Tibial nerve (tissue), 4 donors: ENCODE measurements at regions not wholly inside any gene's neighbourhood (a gene's known extent, or its start where the extent isn't known, plus 50 kb on each side); places are given as distances from the start of the nearest gene placed in this dataset.
A peak's percentile ranks its signal among the peaks of the same experiment; 100 is the strongest.

ENCODE experiments used
- DNase-seq, 2 donors: peaks; one replicate each; pipeline ENCODE4 v3.0.0-alpha.2; 2019; ENCODE audit warnings: low spot score in 2 of 2
- H3K27ac ChIP-seq, 4 donors: fragments of 200-600 bp; sonication (generic) in 3 of 4; one replicate each; pipeline ENCODE4 v1.5.1; 2017 to 2019; ENCODE audit warnings: mild to moderate bottlenecking in 1 of 4
- H3K27me3 ChIP-seq, 2 donors: fragments of 200-600 bp; sonication (generic) in 1 of 2; one replicate each; pipeline versions ENCODE4 v1.5.1 to v1.6.0; 2017 to 2019
- H3K36me3 ChIP-seq, 3 donors: fragments of 200-600 bp; sonication (generic); one replicate each; pipeline ENCODE4 v1.5.1; 2018 to 2019
- H3K4me1 ChIP-seq, 4 donors: fragments of 200-600 bp; sonication (generic) in 3 of 4; one replicate each; pipeline ENCODE4 v1.5.1; 2017 to 2019
- H3K4me3 ChIP-seq, 4 donors: fragments of 200-600 bp; sonication (generic) in 3 of 4; one replicate each; pipeline ENCODE4 v1.5.1; 2017 to 2019; ENCODE audit warnings: mild to moderate bottlenecking in 1 of 4, moderate library complexity in 1 of 4
- H3K9me3 ChIP-seq, 4 donors: fragments of 200-600 bp; sonication (generic) in 3 of 4; one replicate each; pipeline ENCODE4 v1.5.1; 2017 to 2019
- CTCF ChIP-seq, 5 experiments: fragments of 200-600 bp in 3 of 5; fragments of 450-650 bp in 2 of 5; sonication (generic) in 3 of 5; IDR thresholded peaks; one replicate each; pipeline ENCODE4 v1.5.1; 2016 to 2019; ENCODE audit warnings: antibody characterized with exemption in 5 of 5, mild to moderate bottlenecking in 3 of 5, moderate library complexity in 2 of 5
- EP300 ChIP-seq, 2 donors: sonication (generic); formaldehyde crosslinking; IDR thresholded peaks; one replicate each; pipeline ENCODE4 v1.6.1; 2017; ENCODE audit warnings: antibody characterized with exemption in 2 of 2, mild to moderate bottlenecking in 1 of 2
- POLR2A ChIP-seq, 2 donors: fragments of 450-650 bp; IDR thresholded peaks; one replicate each; pipeline ENCODE4 v1.6.1; 2017; ENCODE audit warnings: antibody characterized with exemption in 2 of 2, mild to moderate bottlenecking in 2 of 2, moderate library complexity in 2 of 2
- WGBS, 2 donors: methylation state at CpG; one replicate each; pipeline ENCODE4 v1.1.5; 2018; 5-methylcytosine and 5-hydroxymethylcytosine counted together

DNA sequence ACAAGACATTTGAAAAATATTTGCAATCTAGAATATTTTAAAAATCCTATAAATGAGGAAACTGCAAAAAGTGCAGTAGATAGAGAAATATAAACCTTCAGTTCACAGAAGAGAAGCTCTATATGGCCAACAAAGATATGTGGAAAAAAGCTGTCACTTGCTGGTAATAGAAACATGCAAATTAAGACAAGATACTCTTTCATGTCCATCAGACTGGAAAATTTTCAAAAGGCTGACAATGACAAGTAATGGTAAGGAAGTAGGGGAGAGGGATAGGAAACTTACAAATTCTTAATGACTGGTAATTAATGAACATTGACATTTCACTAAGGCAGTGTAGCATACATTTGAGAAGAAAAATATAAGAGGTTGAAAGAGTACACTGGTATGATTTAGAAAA, 147.9 kb downstream of the MRPL39 start:
- Histone ChIP-seq H3K36me3 (no peaks in the 10 kb centered on the region), H3K4me1 (peaks cover 0 to 14% (median 1%) of the 10 kb centered on the region in 4 donors), H3K4me3 (no peak overlapping the region), H3K9me3 (no peaks in the 10 kb centered on the region), H3K27me3 (no peaks in the 10 kb centered on the region), H3K27ac (no peak overlapping the region)
- DNase-seq, result no peak
- TF ChIP-seq CTCF (IDR thresholded peaks at IDR 0.05), result no peak
- no peak for TF ChIP-seq EP300 (IDR thresholded peaks at IDR 0.05)
- TF ChIP-seq POLR2A (IDR thresholded peaks at IDR 0.05), result no peak

DNA sequence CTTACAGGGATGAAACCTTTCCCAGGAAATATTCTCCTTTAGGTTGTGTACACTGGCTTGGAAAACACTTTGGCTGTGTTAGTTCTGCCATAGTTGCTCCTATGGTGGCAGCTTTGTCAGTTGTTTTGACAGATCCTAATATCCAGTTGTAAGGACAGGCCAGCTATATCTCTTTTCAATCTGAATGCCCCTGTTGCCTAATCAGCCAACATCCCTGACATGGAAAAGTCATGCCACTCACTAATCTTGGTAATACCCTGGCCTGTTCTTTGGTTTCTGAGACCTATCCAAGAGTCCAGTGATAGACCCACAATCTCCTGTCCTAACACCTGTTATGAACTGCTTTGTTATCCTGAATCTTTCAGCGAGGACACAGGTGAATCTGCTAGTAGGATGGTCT, 148.8 kb downstream of the MRPL39 start:
- Histone ChIP-seq H3K36me3 (no peaks in the 10 kb centered on the region), H3K4me1 (peaks cover 0 to 13% (median 1%) of the 10 kb centered on the region in 4 donors), H3K27ac (no peak overlapping the region), H3K4me3 (no peak overlapping the region), H3K9me3 (no peaks in the 10 kb centered on the region), H3K27me3 (no peaks in the 10 kb centered on the region)
- TF ChIP-seq EP300 (IDR thresholded peaks at IDR 0.05) (no peak), POLR2A (IDR thresholded peaks at IDR 0.05) (no peak), CTCF (IDR thresholded peaks at IDR 0.05) (no peak)
- no peak for DNase-seq
- WGBS, 2 donors, result 97 to 100% methylated on average over 1 of the region's 1 CpG

DNA sequence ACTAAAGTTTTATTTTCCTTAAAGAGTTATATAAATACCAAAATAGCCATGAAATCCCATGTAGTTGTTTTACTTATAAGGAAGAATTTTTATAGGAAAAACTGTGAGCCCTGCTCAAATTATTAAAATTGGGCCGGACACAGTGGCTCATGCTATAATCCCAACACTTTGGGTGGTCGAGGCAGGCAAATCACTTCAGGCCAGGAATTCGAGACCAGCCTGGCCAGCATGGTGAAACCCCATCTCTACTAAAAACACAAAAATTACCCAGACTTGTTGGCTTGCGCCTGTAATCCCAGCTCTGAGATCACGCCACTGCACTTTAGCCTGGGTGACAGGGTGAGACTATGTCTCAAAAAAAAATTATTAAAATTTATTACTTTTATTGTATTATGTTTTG, 149.3 kb downstream of the MRPL39 start:
- DNase-seq, result no peak
- Histone ChIP-seq H3K4me3 (no peak overlapping the region), H3K4me1 (peaks cover 0 to 13% (median 1%) of the 10 kb centered on the region in 4 donors), H3K9me3 (no peaks in the 10 kb centered on the region), H3K27ac (peak overlapping the region in 2 of 4 donors; percentile 60 to 70), H3K27me3 (no peaks in the 10 kb centered on the region), H3K36me3 (no peaks in the 10 kb centered on the region)
- 84 to 85% methylated on average over 5 of the region's 5 CpGs for WGBS, 2 donors
- no peak for TF ChIP-seq EP300 (IDR thresholded peaks at IDR 0.05)
- TF ChIP-seq POLR2A (IDR thresholded peaks at IDR 0.05), result no peak
- no peak for TF ChIP-seq CTCF (IDR thresholded peaks at IDR 0.05)

GRCh38 chr21:25457411-25457810, 149.9 kb downstream of the MRPL39 start:
- 0 to 2% methylated on average over 1 of the region's 1 CpG for WGBS, 2 donors
- no peaks in the 10 kb centered on the region for H3K9me3 ChIP-seq
- TF ChIP-seq POLR2A (IDR thresholded peaks at IDR 0.05) (no peak), CTCF (IDR thresholded peaks at IDR 0.05) (no peak), EP300 (IDR thresholded peaks at IDR 0.05) (no peak)
- H3K27me3 ChIP-seq, result no peaks in the 10 kb centered on the region
- no peak for DNase-seq
- peak overlapping the region in 3 of 4 donors; percentile 5 to 70 (median 60) for H3K27ac ChIP-seq
- no peaks in the 10 kb centered on the region for H3K36me3 ChIP-seq
- H3K4me3 ChIP-seq, result peak overlapping the region in 3 of 4 donors; percentile 8 to 26 (median 9)
- peaks cover 0 to 13% (median 1%) of the 10 kb centered on the region in 4 donors for H3K4me1 ChIP-seq

GRCh38 chr21:25456672-25457071, 150.6 kb downstream of the MRPL39 start:
- H3K27ac ChIP-seq, result peak overlapping the region in 3 of 4 donors; percentile 5 to 70 (median 60)
- no peaks in the 10 kb centered on the region for H3K9me3 ChIP-seq
- H3K4me3 ChIP-seq, result peak overlapping the region in 1 of 4 donors; percentile 26
- no peaks in the 10 kb centered on the region for H3K36me3 ChIP-seq
- DNase-seq, result no peak
- H3K4me1 ChIP-seq, result peaks cover 0 to 13% (median 1%) of the 10 kb centered on the region in 4 donors
- WGBS, 2 donors, result 59 to 60% methylated on average over 3 of the region's 3 CpGs
- H3K27me3 ChIP-seq, result no peaks in the 10 kb centered on the region
- no peak for TF ChIP-seq EP300 (IDR thresholded peaks at IDR 0.05)
- TF ChIP-seq CTCF (IDR thresholded peaks at IDR 0.05), result no peak
- TF ChIP-seq POLR2A (IDR thresholded peaks at IDR 0.05), result no peak
